CD4-positive, alpha-beta T cell (primary cell): ENCODE measurements at regions not wholly inside any gene's neighbourhood (a gene's known extent, or its start where the extent isn't known, plus 50 kb on each side); places are given as distances from the start of the nearest gene placed in this dataset.

ENCODE experiments used
- ATAC-seq: fragments of 200-7000 bp; cut with Tn5 transposase; one replicate; pipeline ENCODE4 v1.10.0; 2022; ENCODE audit warnings: mild to moderate bottlenecking; ENCODE audit not compliant: poor library complexity
- CTCF ChIA-PET: fragments of 350-600 bp; sonication (Branson Sonifier 250); formaldehyde crosslinking; loops from one replicate; lab custom pipeline; 2021; ENCODE audit warnings: antibody characterized with exemption, inconsistent platforms; lab: Charles Lee
- POLR2A ChIA-PET: fragments of 350-600 bp; sonication (Branson Sonifier 250); formaldehyde crosslinking; loops from one replicate; lab custom pipeline; 2021; ENCODE audit warnings: antibody characterized with exemption, inconsistent platforms; lab: Charles Lee
- DNase-seq, 14 experiments: peaks; one replicate each; pipeline ENCODE4 v3.0.0-alpha.2; 2013 to 2020; ENCODE audit warnings: mixed read lengths in 2 of 14
- H3K27ac ChIP-seq, 2 donors: one replicate each; pipeline versions ENCODE4 v1.5.1 to v1.7.0; 2013; ENCODE audit warnings: low read length in 2 of 2, low read depth in 1 of 2, mild to moderate bottlenecking in 1 of 2
- H3K27me3 ChIP-seq, 2 experiments: 1 replicate in 1 of 2; 2 replicates in 1 of 2; pipeline versions ENCODE4 v1.6.1 to v1.7.0; 2013; ENCODE audit warnings: low read length in 2 of 2, control low read depth in 1 of 2, mild to moderate bottlenecking in 1 of 2, moderate library complexity in 1 of 2; ENCODE audit not compliant: insufficient read depth in 2 of 2, control insufficient read depth in 1 of 2
- H3K36me3 ChIP-seq: one replicate; pipeline ENCODE4 v1.6.1; 2013; ENCODE audit warnings: low read length, control low read depth; ENCODE audit not compliant: insufficient read depth
- H3K4me1 ChIP-seq: one replicate; pipeline ENCODE4 v1.6.1; 2013; ENCODE audit warnings: low read length, control low read depth; ENCODE audit not compliant: insufficient read depth
- H3K4me3 ChIP-seq: one replicate; pipeline ENCODE4 v1.5.1; 2013; ENCODE audit warnings: mild to moderate bottlenecking, low read length, moderate library complexity
- H3K9me3 ChIP-seq, 2 experiments: 1 replicate in 1 of 2; 2 replicates in 1 of 2; pipeline versions ENCODE4 v1.6.1 to v1.7.0; 2013; ENCODE audit warnings: low read length in 2 of 2, mild to moderate bottlenecking in 2 of 2, control low read depth in 1 of 2, moderate library complexity in 1 of 2; ENCODE audit not compliant: control insufficient read depth in 1 of 2, insufficient read depth in 1 of 2
- H3K27ac Mint-ChIP-seq: one replicate; pipeline ENCODE4 v1.8.0; 2020; ENCODE audit warnings: mixed read lengths
- H3K27me3 Mint-ChIP-seq: one replicate; pipeline ENCODE4 v1.8.0; 2021; ENCODE audit warnings: mixed read lengths
- H3K36me3 Mint-ChIP-seq: one replicate; pipeline ENCODE4 v1.8.0; 2021; ENCODE audit warnings: low read depth, mixed read lengths
- H3K4me1 Mint-ChIP-seq: one replicate; pipeline ENCODE4 v1.8.0; 2021; ENCODE audit warnings: low read depth, mixed read lengths
- H3K4me3 Mint-ChIP-seq: one replicate; pipeline ENCODE4 v1.8.0; 2020; ENCODE audit warnings: mild to moderate bottlenecking, mixed read lengths
- H3K9me3 Mint-ChIP-seq: one replicate; pipeline ENCODE4 v1.8.0; 2020; ENCODE audit warnings: mixed read lengths
- CTCF ChIP-seq: fragments of 200-600 bp; IDR thresholded peaks from one replicate; pipeline ENCODE4 v1.8.0; 2022; ENCODE audit warnings: antibody characterized with exemption, mild to moderate bottlenecking
- intact Hi-C, 2 experiments: fragments of 100-400 bp; cut with DNase I in 1 of 2; cut with micrococcal nuclease in 1 of 2; formaldehyde crosslinking; loops; one replicate each; pipeline versions ENCODE4 v1.15.1 to v1.9.0; 2023 to 2025; cut with DNase I, micrococcal nuclease

- DNase-seq (no peak), ATAC-seq (no peak)
- Mint-ChIP-seq H3K36me3 (no peaks in the 10 kb centered on the region), H3K27ac (no peak overlapping the region), H3K9me3 (peaks cover 7% of the 10 kb centered on the region), H3K4me3 (no peak overlapping the region), H3K27me3 (no peaks in the 10 kb centered on the region), H3K4me1 (no peaks in the 10 kb centered on the region)
- Histone ChIP-seq H3K27me3 (no peaks in the 10 kb centered on the region), H3K4me1 (no peaks in the 10 kb centered on the region), H3K27ac (no peak overlapping the region), H3K4me3 (no peak overlapping the region), H3K36me3 (no peaks in the 10 kb centered on the region), H3K9me3 (peaks cover 0 to 25% of the 10 kb centered on the region in 2 experiments)
- intact Hi-C loops = no loop called here
- no peak for TF ChIP-seq CTCF
- CTCF ChIA-PET = no interaction called here
- POLR2A ChIA-PET = no interaction called here
Observed at GRCh38 chr16:47852991-47853390, 302.8 kb downstream of the ABCC12 start.

DNA sequence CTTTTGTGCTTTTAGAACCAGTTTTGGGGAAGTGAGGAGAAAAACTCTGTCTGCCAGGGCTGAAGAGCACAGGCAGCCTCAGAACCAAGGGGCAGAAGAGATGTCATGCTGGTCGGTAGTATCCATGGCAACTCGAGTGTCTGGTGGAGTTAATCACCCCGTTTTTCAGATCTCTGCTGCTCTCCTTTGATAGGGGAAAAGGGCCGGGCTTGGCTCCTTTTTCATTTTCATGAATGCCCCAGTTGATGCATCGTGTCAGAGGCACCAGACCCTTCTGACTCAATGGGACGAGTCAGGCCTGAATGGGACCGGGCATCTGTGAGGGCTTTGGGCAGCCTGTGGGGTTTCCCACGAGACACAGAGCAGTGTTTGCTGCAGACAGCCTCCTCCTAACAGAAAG lies 304.6 kb downstream of the ABCC12 start:
- Histone ChIP-seq H3K36me3 (no peaks in the 10 kb centered on the region), H3K4me1 (no peaks in the 10 kb centered on the region), H3K27ac (no peak overlapping the region), H3K4me3 (no peak overlapping the region), H3K9me3 (peaks cover 0 to 25% of the 10 kb centered on the region in 2 experiments), H3K27me3 (no peaks in the 10 kb centered on the region)
- no peak overlapping the region for H3K27ac Mint-ChIP-seq
- DNase-seq (no peak), ATAC-seq (no peak)
- no peaks in the 10 kb centered on the region for H3K27me3 Mint-ChIP-seq
- no peak for TF ChIP-seq CTCF
- intact Hi-C loops = no loop called here
- ChIA-PET POLR2A (no interaction called here), CTCF (no interaction called here)
- H3K4me1 Mint-ChIP-seq = no peaks in the 10 kb centered on the region
- H3K36me3 Mint-ChIP-seq = no peaks in the 10 kb centered on the region
- no peak overlapping the region for H3K4me3 Mint-ChIP-seq
- peaks cover 7% of the 10 kb centered on the region for H3K9me3 Mint-ChIP-seq

GRCh38 chr16:47849736-47850135 lies 306.1 kb downstream of the ABCC12 start:
- ChIA-PET CTCF (no interaction called here), POLR2A (no interaction called here)
- Mint-ChIP-seq H3K4me3 (no peak overlapping the region), H3K9me3 (peaks cover 3% of the 10 kb centered on the region), H3K27me3 (no peaks in the 10 kb centered on the region), H3K36me3 (no peaks in the 10 kb centered on the region), H3K27ac (no peak overlapping the region), H3K4me1 (no peaks in the 10 kb centered on the region)
- Histone ChIP-seq H3K27ac (no peak overlapping the region), H3K4me3 (no peak overlapping the region), H3K9me3 (peaks cover 0 to 16% of the 10 kb centered on the region in 2 experiments), H3K36me3 (no peaks in the 10 kb centered on the region), H3K4me1 (no peaks in the 10 kb centered on the region), H3K27me3 (no peaks in the 10 kb centered on the region)
- intact Hi-C loops = no loop called here
- TF ChIP-seq CTCF = no peak
- DNase-seq = no peak
- ATAC-seq = no peak
